H9 (cell line): ENCODE measurements at regions not wholly inside any gene's neighbourhood (a gene's known extent, or its start where the extent isn't known, plus 50 kb on each side); places are given as distances from the start of the nearest gene placed in this dataset.
"Not testable (repeated sequence)": the region's sequence is repeated elsewhere in the genome, so short reads cannot be mapped to it uniquely, and the experiment has no call there.

Experiments
- DNase-seq: peaks from one replicate; pipeline ENCODE4 v3.0.0-alpha.2; 2017
- H2AFZ ChIP-seq: one replicate; pipeline ENCODE4 v1.6.1; 2013; ENCODE audit warnings: mild to moderate bottlenecking, low read length, control low read depth, moderate library complexity
- H2AK5ac ChIP-seq: 2 replicates; pipeline ENCODE4 v1.6.1; 2013; ENCODE audit warnings: low read length, control low read depth, mixed read lengths; ENCODE audit not compliant: insufficient read length
- H2BK120ac ChIP-seq: one replicate; pipeline ENCODE4 v1.6.1; 2013; ENCODE audit warnings: low read depth, mild to moderate bottlenecking, low read length, control low read depth, inconsistent platforms; ENCODE audit not compliant: poor library complexity, severe bottlenecking
- H2BK12ac ChIP-seq: 2 replicates; pipeline ENCODE4 v1.6.1; 2013; ENCODE audit warnings: low read length, control low read depth, mixed read lengths, low read depth; ENCODE audit not compliant: insufficient read length
- H2BK15ac ChIP-seq: 2 replicates; pipeline ENCODE4 v1.6.1; 2013; ENCODE audit warnings: low read depth, low read length, control low read depth
- H2BK20ac ChIP-seq: one replicate; pipeline ENCODE4 v1.6.1; 2013; ENCODE audit warnings: low read depth, mild to moderate bottlenecking, low read length, control low read depth, inconsistent platforms; ENCODE audit not compliant: poor library complexity, severe bottlenecking
- H2BK5ac ChIP-seq: 2 replicates; pipeline ENCODE4 v1.6.1; 2013; ENCODE audit warnings: low read length, control low read depth, mixed read lengths; ENCODE audit not compliant: insufficient read length
- H3K14ac ChIP-seq: 2 replicates; pipeline ENCODE4 v1.6.1; 2013; ENCODE audit warnings: low read length, control low read depth; ENCODE audit not compliant: insufficient read depth
- H3K18ac ChIP-seq: 2 replicates; pipeline ENCODE4 v1.6.1; 2013; ENCODE audit warnings: low read depth, mild to moderate bottlenecking, mixed read lengths, low read length, control low read depth; ENCODE audit not compliant: insufficient read length
- H3K23ac ChIP-seq: 2 replicates; pipeline ENCODE4 v1.6.1; 2013; ENCODE audit warnings: low read length, control low read depth, mixed read lengths, low read depth; ENCODE audit not compliant: insufficient read length
- H3K23me2 ChIP-seq: 2 replicates; pipeline ENCODE4 v1.6.1; 2013; ENCODE audit warnings: low read depth, mild to moderate bottlenecking, mixed read lengths, low read length, control low read depth; ENCODE audit not compliant: insufficient read length, poor library complexity, severe bottlenecking
- H3K27ac ChIP-seq: 2 replicates; pipeline ENCODE4 v1.5.1; 2013; ENCODE audit warnings: low read length, control low read depth, mixed read lengths, low read depth; ENCODE audit not compliant: insufficient read length
- H3K27me3 ChIP-seq: 2 replicates; pipeline ENCODE4 v1.6.1; 2013; ENCODE audit warnings: low read length, control low read depth, inconsistent platforms; ENCODE audit not compliant: insufficient read depth
- H3K4ac ChIP-seq: 2 replicates; pipeline ENCODE4 v1.6.1; 2013; ENCODE audit warnings: low read depth, mild to moderate bottlenecking, control low read depth, inconsistent platforms, low read length, moderate library complexity
- H3K4me1 ChIP-seq: 2 replicates; pipeline ENCODE4 v1.6.1; 2013; ENCODE audit warnings: low read length, control low read depth, inconsistent platforms; ENCODE audit not compliant: insufficient read depth
- H3K4me2 ChIP-seq: 2 replicates; pipeline ENCODE4 v1.6.1; 2013; ENCODE audit warnings: low read length, control low read depth, mixed read lengths; ENCODE audit not compliant: insufficient read length, insufficient read depth
- H3K56ac ChIP-seq: 2 replicates; pipeline ENCODE4 v1.6.1; 2013; ENCODE audit warnings: low read depth, mild to moderate bottlenecking, mixed read lengths, low read length, control low read depth; ENCODE audit not compliant: insufficient read length
- H3K79me1 ChIP-seq: 2 replicates; pipeline ENCODE4 v1.6.1; 2013; ENCODE audit warnings: low read depth, mild to moderate bottlenecking, moderate library complexity, low read length, control low read depth, inconsistent platforms; ENCODE audit not compliant: insufficient read depth, poor library complexity, severe bottlenecking
- H3K79me2 ChIP-seq: 2 replicates; pipeline ENCODE4 v1.6.1; 2013; ENCODE audit warnings: low read length, control low read depth, inconsistent platforms; ENCODE audit not compliant: insufficient read depth
- H3K9ac ChIP-seq: 2 replicates; pipeline ENCODE4 v1.6.1; 2013; ENCODE audit warnings: low read length, control low read depth, mixed read lengths; ENCODE audit not compliant: insufficient read length; ENCODE audit errors: extremely low read depth
- H3K9me3 ChIP-seq: one replicate; pipeline ENCODE4 v1.6.1; 2013; ENCODE audit warnings: low read depth, low read length, inconsistent platforms; ENCODE audit not compliant: control insufficient read depth
- H3T11ph ChIP-seq: one replicate; pipeline ENCODE4 v1.6.1; 2013; ENCODE audit warnings: mild to moderate bottlenecking, low read length, control low read depth, inconsistent platforms
- H4K20me1 ChIP-seq: one replicate; pipeline ENCODE4 v1.6.1; 2013; ENCODE audit not compliant: control insufficient read depth, insufficient read length, insufficient read depth
- H4K5ac ChIP-seq: 2 replicates; pipeline ENCODE4 v1.6.1; 2013; ENCODE audit warnings: low read depth, mild to moderate bottlenecking, mixed read lengths, low read length, control low read depth; ENCODE audit not compliant: insufficient read length
- H4K8ac ChIP-seq: replicated peaks from 2 replicates; pipeline ENCODE4 v1.6.1; 2013; ENCODE audit warnings: low read length, control low read depth, mixed read lengths, low read depth; ENCODE audit not compliant: insufficient read length
- H4K91ac ChIP-seq: 2 replicates; pipeline ENCODE4 v1.6.1; 2013; ENCODE audit warnings: low read depth, mild to moderate bottlenecking, moderate library complexity, mixed read lengths, low read length, control low read depth; ENCODE audit not compliant: insufficient read length
- H3K27ac Mint-ChIP-seq, 3 experiments: 2 replicates in 2 of 3; 3 replicates in 1 of 3; pipeline ENCODE4 v1.8.0; 2020 to 2021; ENCODE audit warnings: mixed read lengths in 3 of 3, mild to moderate bottlenecking in 1 of 3, moderate library complexity in 1 of 3
- H3K27me3 Mint-ChIP-seq: 2 replicates; pipeline ENCODE4 v1.8.0; 2021; ENCODE audit warnings: low read depth, mild to moderate bottlenecking, moderate library complexity, mixed read lengths
- H3K36me3 Mint-ChIP-seq, 3 experiments: 2 replicates in 2 of 3; 3 replicates in 1 of 3; pipeline ENCODE4 v1.8.0; 2020 to 2021; ENCODE audit warnings: low read depth in 3 of 3, mixed read lengths in 3 of 3; ENCODE audit not compliant: insufficient read depth in 1 of 3
- H3K4me1 Mint-ChIP-seq, 2 experiments: 2 replicates each; pipeline ENCODE4 v1.8.0; 2020; ENCODE audit warnings: mixed read lengths in 2 of 2
- H3K4me3 Mint-ChIP-seq, 2 experiments: 2 replicates in 1 of 2; 3 replicates in 1 of 2; pipeline ENCODE4 v1.8.0; 2020 to 2021; ENCODE audit warnings: mild to moderate bottlenecking in 2 of 2, mixed read lengths in 2 of 2, moderate library complexity in 1 of 2
- H3K9me3 Mint-ChIP-seq, 2 experiments: 2 replicates in 1 of 2; 3 replicates in 1 of 2; pipeline ENCODE4 v1.8.0; 2020; ENCODE audit warnings: mild to moderate bottlenecking in 2 of 2, mixed read lengths in 2 of 2, moderate library complexity in 1 of 2
- WGBS: extraction: QIAGEN DNeasy Blood & Tissue Kit; methylation state at CpG from one replicate; pipeline ENCODE4 v1.1.7; 2013; ENCODE audit warnings: missing lambda C conversion rate, low lambda C conversion rate, mixed read lengths; ENCODE audit not compliant: insufficient read length; ENCODE audit errors: extremely low coverage; 5-methylcytosine and 5-hydroxymethylcytosine counted together
- TF ChIP-seq, protein P1 (sequence below): fragments of 200-600 bp; sonication (generic); conservative IDR thresholded peaks from 3 replicates; pipeline ENCODE4 v1.8.0; 2021; ENCODE audit warnings: antibody characterized with exemption, mild to moderate bottlenecking

DNA sequence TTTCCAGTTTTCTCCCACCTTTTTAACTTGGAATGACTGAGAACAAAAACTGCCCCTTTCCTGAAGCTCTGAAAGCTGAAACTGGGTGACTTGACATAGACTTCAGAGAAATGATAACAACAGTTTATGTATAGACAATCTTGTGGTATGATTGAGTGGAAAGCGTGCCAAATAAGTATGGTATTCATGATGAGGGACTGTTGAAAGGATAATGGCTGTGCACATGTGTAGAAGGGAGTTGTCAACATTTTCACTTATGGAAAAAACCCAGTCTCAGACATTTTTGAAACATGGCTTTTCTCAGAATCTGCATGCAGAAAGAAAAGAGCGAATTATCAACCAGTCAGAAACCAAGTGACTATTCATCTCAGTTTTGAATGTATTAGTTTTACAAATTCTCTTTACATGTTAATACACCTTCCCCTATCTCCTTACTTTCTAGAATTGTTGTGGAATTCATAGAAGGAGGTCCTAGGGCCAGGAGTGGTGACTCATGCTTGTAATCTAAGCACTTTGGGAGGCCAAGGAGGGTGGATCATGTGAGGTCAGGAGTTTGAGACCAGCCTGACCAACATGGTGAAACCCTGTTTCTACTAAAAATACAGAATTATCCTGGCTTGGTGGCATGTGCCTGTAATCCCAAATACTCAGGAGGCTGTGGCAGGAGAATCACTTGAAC lies 261.2 kb downstream of the S1PR1 start:
- Histone ChIP-seq H4K5ac (no peak overlapping the region), H3K4me2 (no peak overlapping the region), H3K79me1 (no peaks in the 10 kb centered on the region), H3K9me3 (no peaks in the 10 kb centered on the region), H3K23ac (no peak overlapping the region), H3K27ac (no peak overlapping the region), H4K20me1 (no peaks in the 10 kb centered on the region), H3T11ph (no peak overlapping the region), H3K27me3 (no peaks in the 10 kb centered on the region), H3K9ac (no peak overlapping the region), H2BK20ac (no peak overlapping the region), H2BK12ac (no peak overlapping the region), H3K18ac (no peak overlapping the region), H2AFZ (no peak overlapping the region), H3K23me2 (no peaks in the 10 kb centered on the region), H2BK15ac (no peak overlapping the region), H3K56ac (no peak overlapping the region), H3K14ac (no peak overlapping the region), H3K4me1 (no peaks in the 10 kb centered on the region), H2AK5ac (no peak overlapping the region), H3K79me2 (no peaks in the 10 kb centered on the region), H3K4ac (no peak overlapping the region), H4K91ac (no peak overlapping the region), H4K8ac (no peak overlapping the region), H2BK5ac (no peak overlapping the region), H2BK120ac (no peak overlapping the region)
- no CpG with 5 or more reads among the region's 2 CpGs for WGBS
- Mint-ChIP-seq H3K4me1 (0 out of 4 replicates have a peak, but pooled peaks cover 0 to 3% of the 10 kb centered on the region in 2 experiments), H3K9me3 (no peaks in the 10 kb centered on the region; a peak in 1 of 5 replicates), H3K27ac (no peak overlapping the region), H3K4me3 (no peak overlapping the region), H3K36me3 (no peaks in the 10 kb centered on the region), H3K27me3 (no peaks in the 10 kb centered on the region)
- TF ChIP-seq, protein P1, sequence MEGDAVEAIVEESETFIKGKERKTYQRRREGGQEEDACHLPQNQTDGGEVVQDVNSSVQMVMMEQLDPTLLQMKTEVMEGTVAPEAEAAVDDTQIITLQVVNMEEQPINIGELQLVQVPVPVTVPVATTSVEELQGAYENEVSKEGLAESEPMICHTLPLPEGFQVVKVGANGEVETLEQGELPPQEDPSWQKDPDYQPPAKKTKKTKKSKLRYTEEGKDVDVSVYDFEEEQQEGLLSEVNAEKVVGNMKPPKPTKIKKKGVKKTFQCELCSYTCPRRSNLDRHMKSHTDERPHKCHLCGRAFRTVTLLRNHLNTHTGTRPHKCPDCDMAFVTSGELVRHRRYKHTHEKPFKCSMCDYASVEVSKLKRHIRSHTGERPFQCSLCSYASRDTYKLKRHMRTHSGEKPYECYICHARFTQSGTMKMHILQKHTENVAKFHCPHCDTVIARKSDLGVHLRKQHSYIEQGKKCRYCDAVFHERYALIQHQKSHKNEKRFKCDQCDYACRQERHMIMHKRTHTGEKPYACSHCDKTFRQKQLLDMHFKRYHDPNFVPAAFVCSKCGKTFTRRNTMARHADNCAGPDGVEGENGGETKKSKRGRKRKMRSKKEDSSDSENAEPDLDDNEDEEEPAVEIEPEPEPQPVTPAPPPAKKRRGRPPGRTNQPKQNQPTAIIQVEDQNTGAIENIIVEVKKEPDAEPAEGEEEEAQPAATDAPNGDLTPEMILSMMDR, result no peak
- DNase-seq, result no peak

DNA sequence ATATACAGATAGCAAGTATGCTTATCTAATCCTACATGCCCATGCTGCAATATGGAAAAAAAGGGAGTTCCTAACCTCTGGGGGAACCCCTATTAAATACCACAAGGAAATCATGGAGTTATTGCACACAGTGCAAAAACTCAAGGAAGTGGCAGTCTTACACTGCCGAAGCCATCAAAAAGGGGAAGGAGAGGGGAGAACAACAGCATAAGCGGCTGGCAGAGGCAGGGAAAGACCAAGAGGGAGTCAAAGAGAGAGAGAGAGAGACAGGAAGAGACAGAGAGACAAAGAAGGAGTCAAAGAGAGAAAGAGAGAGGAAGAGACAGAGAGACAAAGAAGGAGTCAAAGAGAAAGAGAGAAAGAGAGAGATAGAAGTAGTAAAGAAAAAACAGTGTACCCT lies 267.3 kb downstream of the S1PR1 start:
- not testable (repeated sequence) for H3T11ph ChIP-seq, H3K4me1 Mint-ChIP-seq, H3K79me2 ChIP-seq, H3K36me3 Mint-ChIP-seq, H3K9me3 ChIP-seq, H4K20me1 ChIP-seq, H2BK5ac ChIP-seq, H2BK120ac ChIP-seq, H4K8ac ChIP-seq, DNase-seq, H3K9me3 Mint-ChIP-seq, H3K23me2 ChIP-seq, H3K4me2 ChIP-seq, H2AFZ ChIP-seq, H3K23ac ChIP-seq, H2BK12ac ChIP-seq, H3K79me1 ChIP-seq, H3K4me1 ChIP-seq, H3K27me3 ChIP-seq, H3K14ac ChIP-seq, H2BK15ac ChIP-seq, H4K91ac ChIP-seq, H3K4ac ChIP-seq, H3K27ac Mint-ChIP-seq, H3K56ac ChIP-seq, H3K18ac ChIP-seq, H2AK5ac ChIP-seq, H3K4me3 Mint-ChIP-seq, H3K27me3 Mint-ChIP-seq, H3K27ac ChIP-seq, H4K5ac ChIP-seq, H2BK20ac ChIP-seq, H3K9ac ChIP-seq
- no CpG with 5 or more reads among the region's 2 CpGs for WGBS
